ENCODE measurements at regions not wholly inside any gene's neighbourhood (a gene's known extent, or its start where the extent isn't known, plus 50 kb on each side); places are given as distances from the start of the nearest gene placed in this dataset.
"Not testable (repeated sequence)": the region's sequence is repeated elsewhere in the genome, so short reads cannot be mapped to it uniquely, and the experiment has no call there.

- DNase-seq = no peak
These were observed 456.5 kb downstream of the STK39 start for GRCh38 chr2:167790781-167791450.

- no peak for DNase-seq
These were observed 457.2 kb downstream of the STK39 start for GRCh38 chr2:167790189-167790588.

GRCh38 chr2:167787562-167787961 lies 459.8 kb downstream of the STK39 start:
- DNase-seq = no peak

- no peak for DNase-seq
These were observed 460.4 kb downstream of the STK39 start for GRCh38 chr2:167787021-167787420.

- no peak for DNase-seq
These were observed 461.7 kb downstream of the STK39 start for GRCh38 chr2:167785606-167786216.

GRCh38 chr2:167784084-167784425 lies 463.3 kb downstream of the STK39 start:
- DNase-seq = no peak

- no peak for DNase-seq
These were observed 463.9 kb downstream of the STK39 start for GRCh38 chr2:167783261-167784083.

- DNase-seq = not testable (repeated sequence)
These were observed 465.8 kb downstream of the STK39 start for GRCh38 chr2:167781629-167782028.

- DNase-seq = no peak
These were observed 471.0 kb downstream of the STK39 start for GRCh38 chr2:167776359-167776758.

- DNase-seq = no peak
These were observed 475.8 kb downstream of the STK39 start for GRCh38 chr2:167771628-167772027.

GRCh38 chr2:167769020-167769419 lies 478.4 kb downstream of the STK39 start:
- DNase-seq = no peak

- DNase-seq = no peak
These were observed 479.6 kb downstream of the STK39 start for GRCh38 chr2:167767830-167768229.

GRCh38 chr2:167764772-167765341 lies 482.5 kb downstream of the STK39 start:
- DNase-seq = no peak

GRCh38 chr2:167761465-167762136 lies 485.8 kb downstream of the STK39 start:
- DNase-seq = no peak

GRCh38 chr2:167759531-167759930 lies 487.9 kb downstream of the STK39 start:
- DNase-seq = no peak

- no peak for DNase-seq
These were observed 489.1 kb downstream of the STK39 start for GRCh38 chr2:167758292-167758691.

- no peak for DNase-seq
These were observed 490.9 kb downstream of the STK39 start for GRCh38 chr2:167756446-167756845.

GRCh38 chr2:167753142-167753541 lies 494.3 kb downstream of the STK39 start:
- no peak for DNase-seq

GRCh38 chr2:167752734-167753133 lies 494.7 kb downstream of the STK39 start:
- DNase-seq = no peak

- DNase-seq = no peak
These were observed 496.7 kb downstream of the STK39 start for GRCh38 chr2:167750675-167751074.

- DNase-seq = no peak
These were observed 497.7 kb downstream of the STK39 start for GRCh38 chr2:167749660-167750059.

- no peak for DNase-seq
These were observed 498.4 kb downstream of the STK39 start for GRCh38 chr2:167749016-167749415.

GRCh38 chr2:167748536-167748935 lies 498.9 kb downstream of the STK39 start:
- DNase-seq = no peak

Data from DMS 273 treated with DMSO at 0.1 percent for 48 hours (cell line).